OCI-LY3 (cell line): ENCODE measurements at regions not wholly inside any gene's neighbourhood (a gene's known extent, or its start where the extent isn't known, plus 50 kb on each side); places are given as distances from the start of the nearest gene placed in this dataset.

Source experiments
- EZH2phosphoT487 ChIP-seq: fragments of 200-600 bp; shearing (Covaris generic); IDR thresholded peaks from 2 replicates; pipeline ENCODE4 v1.6.1; 2018; ENCODE audit warnings: antibody characterized with exemption, mixed run types, low read depth
- TF ChIP-seq, protein P1 (sequence below): fragments of 200-600, 300-600 bp; sonication (generic); IDR thresholded peaks from 2 replicates; pipeline ENCODE4 v1.5.1; 2014; ENCODE audit warnings: antibody characterized with exemption, low read length, low read depth

DNA sequence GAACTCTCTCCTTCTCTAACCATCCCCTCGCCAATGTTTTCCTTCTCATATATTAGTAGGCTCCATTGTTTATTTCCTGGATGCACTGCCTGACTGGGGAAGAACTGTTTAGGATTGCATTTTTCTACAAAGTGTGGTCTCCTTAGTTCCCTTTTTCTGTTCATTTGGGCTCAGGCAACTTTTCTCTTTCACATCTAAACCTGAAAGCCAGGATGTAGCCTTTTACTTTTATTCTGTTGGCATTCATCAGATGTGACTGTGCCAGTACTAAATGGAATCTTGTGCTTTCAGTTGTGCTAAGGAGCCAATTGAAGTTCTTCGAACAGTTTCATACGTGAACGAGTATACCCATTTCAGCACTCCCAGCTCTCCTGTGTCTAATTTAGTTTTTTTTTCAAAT, 59.8 kb downstream of the DDIT4L start:
- TF ChIP-seq, protein P1, sequence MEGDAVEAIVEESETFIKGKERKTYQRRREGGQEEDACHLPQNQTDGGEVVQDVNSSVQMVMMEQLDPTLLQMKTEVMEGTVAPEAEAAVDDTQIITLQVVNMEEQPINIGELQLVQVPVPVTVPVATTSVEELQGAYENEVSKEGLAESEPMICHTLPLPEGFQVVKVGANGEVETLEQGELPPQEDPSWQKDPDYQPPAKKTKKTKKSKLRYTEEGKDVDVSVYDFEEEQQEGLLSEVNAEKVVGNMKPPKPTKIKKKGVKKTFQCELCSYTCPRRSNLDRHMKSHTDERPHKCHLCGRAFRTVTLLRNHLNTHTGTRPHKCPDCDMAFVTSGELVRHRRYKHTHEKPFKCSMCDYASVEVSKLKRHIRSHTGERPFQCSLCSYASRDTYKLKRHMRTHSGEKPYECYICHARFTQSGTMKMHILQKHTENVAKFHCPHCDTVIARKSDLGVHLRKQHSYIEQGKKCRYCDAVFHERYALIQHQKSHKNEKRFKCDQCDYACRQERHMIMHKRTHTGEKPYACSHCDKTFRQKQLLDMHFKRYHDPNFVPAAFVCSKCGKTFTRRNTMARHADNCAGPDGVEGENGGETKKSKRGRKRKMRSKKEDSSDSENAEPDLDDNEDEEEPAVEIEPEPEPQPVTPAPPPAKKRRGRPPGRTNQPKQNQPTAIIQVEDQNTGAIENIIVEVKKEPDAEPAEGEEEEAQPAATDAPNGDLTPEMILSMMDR, result no peak
- no peak for TF ChIP-seq EZH2phosphoT487
